B cell (primary cell): ENCODE measurements at regions not wholly inside any gene's neighbourhood (a gene's known extent, or its start where the extent isn't known, plus 50 kb on each side); places are given as distances from the start of the nearest gene placed in this dataset.

Experiments
- ATAC-seq: fragments of 200-7000 bp; cut with Tn5 transposase; one replicate; pipeline ENCODE4 v1.10.0; 2021; ENCODE audit warnings: low read depth, mild to moderate bottlenecking, moderate number of reproducible peaks, moderate library complexity
- CTCF ChIA-PET: fragments of 350-600 bp; sonication (Branson Sonifier 250); formaldehyde crosslinking; loops from one replicate; lab custom pipeline; 2021; ENCODE audit warnings: antibody characterized with exemption, inconsistent platforms; lab: Charles Lee
- POLR2A ChIA-PET: fragments of 350-600 bp; sonication (Branson Sonifier 250); formaldehyde crosslinking; loops from one replicate; lab custom pipeline; 2021; ENCODE audit warnings: antibody characterized with exemption; lab: Charles Lee
- DNase-seq: peaks from one replicate; pipeline ENCODE4 v3.0.0; 2013
- H2AFZ ChIP-seq: 2 replicates; pipeline ENCODE4 v1.6.1; 2012; ENCODE audit warnings: mild to moderate bottlenecking, low read depth, low read length; ENCODE audit not compliant: insufficient read depth, poor library complexity, severe bottlenecking
- H3K27ac ChIP-seq, 2 donors: 1 replicate in 1 of 2; 2 replicates in 1 of 2; pipeline ENCODE4 v1.5.1; 2012 to 2013; ENCODE audit warnings: low read length in 2 of 2, mild to moderate bottlenecking in 2 of 2, moderate library complexity in 1 of 2
- H3K27me3 ChIP-seq, 4 experiments: fragments of 200-600 bp in 1 of 4; sonication (generic) in 1 of 4; replicated peaks in 1 of 4; 1 replicate in 2 of 4; 2 replicates in 2 of 4; pipeline versions ENCODE4 v1.6.1 to v1.7.0; 2013 to 2016; ENCODE audit warnings: low read length in 3 of 4, mild to moderate bottlenecking in 2 of 4, mixed read lengths in 1 of 4, moderate library complexity in 1 of 4; ENCODE audit not compliant: insufficient read depth in 4 of 4, control insufficient read depth in 3 of 4; ENCODE audit errors: control extremely low read depth in 1 of 4
- H3K36me3 ChIP-seq, 2 experiments: replicated peaks in 1 of 2; 1 replicate in 1 of 2; 2 replicates in 1 of 2; pipeline versions ENCODE4 v1.6.1 to v1.7.1; 2013; ENCODE audit warnings: low read length in 1 of 2; ENCODE audit not compliant: insufficient read depth in 2 of 2, control insufficient read depth in 1 of 2; ENCODE audit errors: control extremely low read depth in 1 of 2, extremely low read depth in 1 of 2
- H3K4me1 ChIP-seq, 2 donors: fragments of 200-600 bp in 1 of 2; sonication (generic) in 1 of 2; 1 replicate in 1 of 2; 2 replicates in 1 of 2; pipeline versions ENCODE4 v1.5.1 to v1.6.1; 2013 to 2017; ENCODE audit warnings: low read length in 2 of 2; ENCODE audit not compliant: control insufficient read depth in 2 of 2, insufficient read depth in 2 of 2
- H3K4me2 ChIP-seq: replicated peaks from 2 replicates; pipeline ENCODE3; 2012; ENCODE audit warnings: mild to moderate bottlenecking, low read depth, low read length; ENCODE audit not compliant: poor library complexity, severe bottlenecking
- H3K4me3 ChIP-seq, 5 experiments: fragments of 200-600 bp in 1 of 5; sonication (generic) in 1 of 5; 1 replicate in 3 of 5; 2 replicates in 2 of 5; pipeline versions ENCODE4 v1.5.1 to v1.7.0; 2011 to 2016; ENCODE audit warnings: low read length in 4 of 5, mild to moderate bottlenecking in 4 of 5, low read depth in 2 of 5, control low read depth in 1 of 5, moderate library complexity in 1 of 5; ENCODE audit not compliant: insufficient read depth in 1 of 5; ENCODE audit errors: control extremely low read depth in 1 of 5, extremely low read depth in 1 of 5
- H3K79me2 ChIP-seq: fragments of 200-600 bp; sonication (generic); one replicate; pipeline ENCODE4 v1.6.0; 2016; ENCODE audit warnings: low read length; ENCODE audit not compliant: control insufficient read depth, insufficient read depth
- H3K9ac ChIP-seq: fragments of 200-600 bp; sonication (generic); 2 replicates; pipeline ENCODE4 v1.6.1; 2017; ENCODE audit warnings: mild to moderate bottlenecking, low read length, moderate library complexity
- H3K9me3 ChIP-seq, 3 donors: one replicate each; pipeline versions ENCODE4 v1.6.1 to v1.7.1; 2013; ENCODE audit warnings: low read length in 2 of 3; ENCODE audit not compliant: control insufficient read depth in 2 of 3, insufficient read depth in 1 of 3; ENCODE audit errors: control extremely low read depth in 1 of 3
- H4K20me1 ChIP-seq: 2 replicates; pipeline ENCODE4 v1.6.0; 2012; ENCODE audit warnings: mild to moderate bottlenecking, low read length; ENCODE audit not compliant: insufficient read depth, control insufficient read depth, poor library complexity, severe bottlenecking
- H3K27ac Mint-ChIP-seq: one replicate; pipeline ENCODE4 v1.8.0; 2021; ENCODE audit warnings: mixed read lengths
- H3K27me3 Mint-ChIP-seq: one replicate; pipeline ENCODE4 v1.8.0; 2021; ENCODE audit warnings: mixed read lengths
- H3K4me1 Mint-ChIP-seq: one replicate; pipeline ENCODE4 v1.8.0; 2021; ENCODE audit warnings: mixed read lengths
- H3K4me3 Mint-ChIP-seq: one replicate; pipeline ENCODE4 v1.8.0; 2021; ENCODE audit warnings: mixed read lengths
- H3K9me3 Mint-ChIP-seq: one replicate; pipeline ENCODE4 v1.8.0; 2022; ENCODE audit warnings: mixed read lengths; ENCODE audit not compliant: insufficient read depth
- CTCF ChIP-seq: fragments of 200-600 bp; IDR thresholded peaks from one replicate; pipeline ENCODE4 v1.8.0; 2022; ENCODE audit warnings: antibody characterized with exemption, mild to moderate bottlenecking
- EZH2 ChIP-seq: IDR thresholded peaks from 2 replicates; pipeline ENCODE4 v1.6.1; 2012; ENCODE audit warnings: borderline replicate concordance, low read depth, mild to moderate bottlenecking, moderate library complexity, low read length; ENCODE audit not compliant: insufficient read depth, poor library complexity, severe bottlenecking
- WGBS: methylation state at CpG from one replicate; pipeline ENCODE4 v1.1.5; 2013; ENCODE audit warnings: missing lambda C conversion rate; ENCODE audit not compliant: insufficient coverage; 5-methylcytosine and 5-hydroxymethylcytosine counted together
- intact Hi-C: fragments of 100-400 bp; cut with micrococcal nuclease; formaldehyde crosslinking; loops from one replicate; pipeline ENCODE4 v1.10.0; 2022

- Mint-ChIP-seq H3K4me1 (no peaks in the 10 kb centered on the region), H3K4me3 (no peak overlapping the region), H3K27ac (no peak overlapping the region), H3K27me3 (peaks cover 55% of the 10 kb centered on the region), H3K9me3 (no peaks in the 10 kb centered on the region)
- no peaks in the 10 kb centered on the region for H3K36me3 ChIP-seq
- H4K20me1 ChIP-seq: no peaks in the 10 kb centered on the region
- no peaks in the 10 kb centered on the region for H3K79me2 ChIP-seq
- no peak for TF ChIP-seq CTCF
- TF ChIP-seq EZH2: no peak
- no peaks in the 10 kb centered on the region for H3K9me3 ChIP-seq
- DNase-seq (no peak), ATAC-seq (no peak)
- CTCF ChIA-PET: no interaction called here
- WGBS: 79% methylated on average over 6 of the region's 17 CpGs
- POLR2A ChIA-PET: no interaction called here
- H3K4me2 ChIP-seq: no peak overlapping the region
- H3K9ac ChIP-seq: no peak overlapping the region
- intact Hi-C loops: no loop called here
- H3K4me3 ChIP-seq: no peak overlapping the region
- H3K27ac ChIP-seq: no peak overlapping the region
- no peak overlapping the region for H2AFZ ChIP-seq
- H3K4me1 ChIP-seq: no peaks in the 10 kb centered on the region
- H3K27me3 ChIP-seq: peaks cover 0 to 17% (median 3%) of the 10 kb centered on the region in 4 experiments
These were observed 131.8 kb upstream of the PRKCQ start for GRCh38 chr10:6711881-6712280.

- ATAC-seq: no peak
- no peaks in the 10 kb centered on the region for H3K79me2 ChIP-seq
- no peaks in the 10 kb centered on the region for H3K4me1 Mint-ChIP-seq
- ChIA-PET CTCF (no interaction called here), POLR2A (no interaction called here)
- TF ChIP-seq EZH2: no peak
- intact Hi-C loops: no loop called here
- H3K9me3 Mint-ChIP-seq: no peaks in the 10 kb centered on the region
- no peak overlapping the region for H3K4me3 Mint-ChIP-seq
- H3K9me3 ChIP-seq: no peaks in the 10 kb centered on the region
- no peak overlapping the region for H2AFZ ChIP-seq
- no peak overlapping the region for H3K4me3 ChIP-seq
- no peaks in the 10 kb centered on the region for H3K36me3 ChIP-seq
- H3K4me1 ChIP-seq: no peaks in the 10 kb centered on the region
- H3K27ac ChIP-seq: no peak overlapping the region
- peaks cover 0 to 18% (median 3%) of the 10 kb centered on the region in 4 experiments for H3K27me3 ChIP-seq
- 75% methylated on average over 5 of the region's 6 CpGs for WGBS
- peaks cover 60% of the 10 kb centered on the region for H3K27me3 Mint-ChIP-seq
- H3K9ac ChIP-seq: no peak overlapping the region
- no peak for DNase-seq
- no peak overlapping the region for H3K27ac Mint-ChIP-seq
- H3K4me2 ChIP-seq: no peak overlapping the region
- H4K20me1 ChIP-seq: no peaks in the 10 kb centered on the region
These were observed 131.3 kb upstream of the PRKCQ start for GRCh38 chr10:6711408-6711841.
